ENCODE measurements at regions not wholly inside any gene's neighbourhood (a gene's known extent, or its start where the extent isn't known, plus 50 kb on each side); places are given as distances from the start of the nearest gene placed in this dataset.

GRCh38 chr11:12315024-12315423 lies 62.3 kb upstream of the PARVA start:
- Histone ChIP-seq H3K27me3 (ENCODE audit: insufficient read depth, low read length) (no peaks in the 10 kb centered on the region), H3K4me3 (ENCODE audit: insufficient read depth, low read length) (no peak overlapping the region), H2AFZ (ENCODE audit: low read length) (no peak overlapping the region), H3K79me2 (ENCODE audit: insufficient read depth, low read length) (no peaks in the 10 kb centered on the region), H3K36me3 (ENCODE audit: insufficient read depth, low read length) (no peaks in the 10 kb centered on the region), H3K9me3 (ENCODE audit: low read depth, low read length) (no peaks in the 10 kb centered on the region), H3K4me2 (ENCODE audit: insufficient read depth, low read length) (no peak overlapping the region), H3K4me1 (ENCODE audit: insufficient read depth, low read length) (peaks cover 6% of the 10 kb centered on the region), H4K20me1 (ENCODE audit: insufficient read depth, low read length) (no peaks in the 10 kb centered on the region), H3K27ac (ENCODE audit: low read depth, low read length) (no peak overlapping the region)
- TF ChIP-seq CTCF (IDR thresholded peaks at IDR 0.05; ENCODE audit: extremely low read depth, low read depth, low read length): no peak
- no peak for DNase-seq (ENCODE audit: insufficient read length, low spot score, missing footprints)

- TF ChIP-seq CTCF (IDR thresholded peaks at IDR 0.05; ENCODE audit: extremely low read depth, low read depth, low read length): no peak
- H3K36me3 ChIP-seq (ENCODE audit: insufficient read depth, low read length): no peaks in the 10 kb centered on the region
These were observed 60.9 kb upstream of the PARVA start for GRCh38 chr11:12316432-12316831.

GRCh38 chr11:12318791-12319438 lies 58.5 kb upstream of the PARVA start:
- no peak overlapping the region for H3K4me2 ChIP-seq (ENCODE audit: insufficient read depth, low read length)
- H2AFZ ChIP-seq (ENCODE audit: low read length): no peak overlapping the region
- TF ChIP-seq CTCF (IDR thresholded peaks at IDR 0.05; ENCODE audit: extremely low read depth, low read depth, low read length): no peak

More at GRCh38 chr11:12316432-12316831, 60.9 kb upstream of the PARVA start:
- no peaks in the 10 kb centered on the region for H4K20me1 ChIP-seq (ENCODE audit: insufficient read depth, low read length)
- H3K4me1 ChIP-seq (ENCODE audit: insufficient read depth, low read length): peaks cover 6% of the 10 kb centered on the region
- H3K4me3 ChIP-seq (ENCODE audit: insufficient read depth, low read length): no peak overlapping the region
- no peak overlapping the region for H3K4me2 ChIP-seq (ENCODE audit: insufficient read depth, low read length)
- DNase-seq (ENCODE audit: insufficient read length, low spot score, missing footprints): no peak
- no peak overlapping the region for H2AFZ ChIP-seq (ENCODE audit: low read length)
- no peaks in the 10 kb centered on the region for H3K9me3 ChIP-seq (ENCODE audit: low read depth, low read length)
- H3K79me2 ChIP-seq (ENCODE audit: insufficient read depth, low read length): no peaks in the 10 kb centered on the region
- no peaks in the 10 kb centered on the region for H3K27me3 ChIP-seq (ENCODE audit: insufficient read depth, low read length)
- no peak overlapping the region for H3K27ac ChIP-seq (ENCODE audit: low read depth, low read length)

GRCh38 chr11:12319461-12319951 lies 57.9 kb upstream of the PARVA start:
- TF ChIP-seq CTCF (IDR thresholded peaks at IDR 0.05; ENCODE audit: extremely low read depth, low read depth, low read length): no peak
- Histone ChIP-seq H3K27me3 (ENCODE audit: insufficient read depth, low read length) (no peaks in the 10 kb centered on the region), H3K27ac (ENCODE audit: low read depth, low read length) (no peak overlapping the region), H2AFZ (ENCODE audit: low read length) (no peak overlapping the region), H3K4me3 (ENCODE audit: insufficient read depth, low read length) (no peak overlapping the region), H3K79me2 (ENCODE audit: insufficient read depth, low read length) (no peaks in the 10 kb centered on the region), H3K36me3 (ENCODE audit: insufficient read depth, low read length) (no peaks in the 10 kb centered on the region), H3K9me3 (ENCODE audit: low read depth, low read length) (no peaks in the 10 kb centered on the region), H3K4me1 (ENCODE audit: insufficient read depth, low read length) (peaks cover 6% of the 10 kb centered on the region), H4K20me1 (ENCODE audit: insufficient read depth, low read length) (no peaks in the 10 kb centered on the region), H3K4me2 (ENCODE audit: insufficient read depth, low read length) (no peak overlapping the region)
- peak; percentile 10 for DNase-seq (ENCODE audit: insufficient read length, low spot score, missing footprints)

More at GRCh38 chr11:12318791-12319438, 58.5 kb upstream of the PARVA start:
- no peaks in the 10 kb centered on the region for H3K79me2 ChIP-seq (ENCODE audit: insufficient read depth, low read length)
- H3K9me3 ChIP-seq (ENCODE audit: low read depth, low read length): no peaks in the 10 kb centered on the region
- no peaks in the 10 kb centered on the region for H3K27me3 ChIP-seq (ENCODE audit: insufficient read depth, low read length)
- H3K4me3 ChIP-seq (ENCODE audit: insufficient read depth, low read length): no peak overlapping the region
- DNase-seq (ENCODE audit: insufficient read length, low spot score, missing footprints): no peak
- no peaks in the 10 kb centered on the region for H3K36me3 ChIP-seq (ENCODE audit: insufficient read depth, low read length)
- H3K4me1 ChIP-seq (ENCODE audit: insufficient read depth, low read length): peaks cover 6% of the 10 kb centered on the region
- no peaks in the 10 kb centered on the region for H4K20me1 ChIP-seq (ENCODE audit: insufficient read depth, low read length)
- no peak overlapping the region for H3K27ac ChIP-seq (ENCODE audit: low read depth, low read length)

Data from osteoblast (primary cell).